GM12878 (cell line): ENCODE measurements at regions not wholly inside any gene's neighbourhood (a gene's known extent, or its start where the extent isn't known, plus 50 kb on each side); places are given as distances from the start of the nearest gene placed in this dataset.

Experiments
- ATAC-seq: fragments of 200-7000 bp; cut with Tn5 transposase; 3 replicates; pipeline ENCODE4 v1.9.1; 2020; ENCODE audit warnings: mild to moderate bottlenecking, moderate library complexity
- BruUV-seq: library from RNA; stranded (reverse); fragments of 400-500 nt; replicated peaks from 2 replicates; lab custom pipeline; 2021; lab: Mats Ljungman, UMichigan
- CTCF ChIA-PET: fragments of 300-600 bp; sonication (Branson Sonifier 250); formaldehyde crosslinking; extraction: SDS; loops from one replicate; lab custom pipeline; 2021; ENCODE audit warnings: inconsistent platforms; lab: Yijun Ruan, JAX
- POLR2A ChIA-PET: fragments of 350-600 bp; formaldehyde crosslinking; extraction: SDS; loops from one replicate; lab custom pipeline; 2021; ENCODE audit warnings: inconsistent platforms; lab: Charles Lee
- RAD21 ChIA-PET: fragments of 300-600 bp; sonication (Branson Sonifier 250); formaldehyde crosslinking; loops from one replicate; lab custom pipeline; 2023; ENCODE audit warnings: antibody characterized with exemption; ENCODE audit not compliant: unreplicated experiment; lab: Charles Lee
- SMC1A ChIA-PET: fragments of 300-600 bp; sonication (Branson Sonifier 250); formaldehyde crosslinking; loops from one replicate; lab custom pipeline; 2023; ENCODE audit not compliant: unreplicated experiment, uncharacterized antibody; lab: Charles Lee
- DNase-seq: peaks from one replicate; pipeline ENCODE4 v3.0.0-alpha.2; 2011; ENCODE audit warnings: low read depth, low spot score
- FAIRE-seq: peaks from 3 replicates; lab custom pipeline; 2011; peaks lifted over from hg19 to GRCh38; lab: Jason Lieb, UNC
- H2AFZ ChIP-seq: 2 replicates; pipeline ENCODE4 v1.6.0; 2011; ENCODE audit warnings: low read depth, low read length, control low read depth; ENCODE audit not compliant: control insufficient read depth
- H3K27ac ChIP-seq: 2 replicates; pipeline ENCODE4 v1.5.1; 2011; ENCODE audit warnings: control low read depth; ENCODE audit not compliant: control insufficient read depth, insufficient read depth
- H3K27me3 ChIP-seq, 2 experiments: replicated peaks in 1 of 2; 2 replicates each; pipeline versions ENCODE4 v1.6.0 to v1.6.1; 2011; ENCODE audit warnings: low read length in 1 of 2; ENCODE audit not compliant: control insufficient read depth in 2 of 2, insufficient read depth in 2 of 2
- H3K36me3 ChIP-seq, 2 experiments: 2 replicates each; pipeline ENCODE4 v1.5.1; 2011; ENCODE audit warnings: low read length in 1 of 2; ENCODE audit not compliant: control insufficient read depth in 2 of 2, insufficient read depth in 2 of 2
- H3K4me1 ChIP-seq: 2 replicates; pipeline ENCODE4 v1.6.1; 2011; ENCODE audit warnings: mild to moderate bottlenecking, low read length, moderate library complexity, mixed read lengths; ENCODE audit not compliant: control insufficient read depth, insufficient read depth
- H3K4me2 ChIP-seq: 2 replicates; pipeline ENCODE4 v1.6.0; 2011; ENCODE audit warnings: control low read depth; ENCODE audit not compliant: control insufficient read depth, insufficient read depth
- H3K4me3 ChIP-seq: fragments of 200-600 bp; sonication (generic); 2 replicates; pipeline ENCODE4 v1.5.1; 2016
- H3K79me2 ChIP-seq: 2 replicates; pipeline ENCODE4 v1.6.0; 2011; ENCODE audit warnings: low read length; ENCODE audit not compliant: control insufficient read depth, insufficient read depth
- H3K9ac ChIP-seq: 2 replicates; pipeline ENCODE4 v1.8.0; 2011; ENCODE audit warnings: low read length, control low read depth, mixed read lengths; ENCODE audit not compliant: control insufficient read depth, insufficient read depth
- H3K9me3 ChIP-seq: replicated peaks from 3 replicates; pipeline ENCODE4 v1.5.1; 2011; ENCODE audit warnings: mild to moderate bottlenecking, low read length; ENCODE audit not compliant: control insufficient read depth, insufficient read depth
- H4K20me1 ChIP-seq: 2 replicates; pipeline ENCODE4 v1.6.0; 2011; ENCODE audit not compliant: control insufficient read depth, insufficient read depth
- BACH1 ChIP-seq: fragments of 450-650 bp; IDR thresholded peaks from 2 replicates; pipeline ENCODE4 v1.6.1; 2017; ENCODE audit warnings: mild to moderate bottlenecking, borderline replicate concordance
- BHLHE40 ChIP-seq, 2 experiments: fragments of 450-650 bp in 1 of 2; IDR thresholded peaks; 2 replicates each; pipeline ENCODE4 v1.6.1; 2011 to 2017; ENCODE audit warnings: low read depth in 2 of 2, borderline replicate concordance in 1 of 2, improper control_type of control experiment in 1 of 2, low read length in 1 of 2, mild to moderate bottlenecking in 1 of 2
- BMI1 ChIP-seq: fragments of 450-650 bp; IDR thresholded peaks from 2 replicates; pipeline ENCODE4 v1.6.1; 2016; ENCODE audit warnings: mild to moderate bottlenecking, moderate library complexity, borderline replicate concordance
- CBX5 ChIP-seq: sonication (generic); IDR thresholded peaks from 2 replicates; pipeline ENCODE4 v1.6.1; 2016; ENCODE audit warnings: low read depth, moderate library complexity, mild to moderate bottlenecking, inconsistent platforms
- CEBPB ChIP-seq, 2 experiments: fragments of 150-350 bp in 1 of 2; IDR thresholded peaks; 2 replicates each; pipeline ENCODE4 v1.6.1; 2012 to 2014; ENCODE audit warnings: low read depth in 2 of 2, low read length in 2 of 2, borderline replicate concordance in 1 of 2, inconsistent platforms in 1 of 2
- EED ChIP-seq: sonication (generic); IDR thresholded peaks from 2 replicates; pipeline ENCODE4 v1.6.1; 2016; ENCODE audit warnings: antibody characterized with exemption, low read depth
- GABPA ChIP-seq: IDR thresholded peaks from 2 replicates; pipeline ENCODE4 v1.6.1; 2014; ENCODE audit warnings: antibody characterized with exemption, low read depth, mild to moderate bottlenecking, inconsistent platforms
- HDAC2 ChIP-seq: fragments of 200-600 bp; sonication (generic); IDR thresholded peaks from 2 replicates; pipeline ENCODE4 v1.6.1; 2017
- IKZF1 ChIP-seq: fragments of 450-650 bp; conservative IDR thresholded peaks from 2 replicates; pipeline ENCODE4 v1.6.1; 2017; ENCODE audit warnings: antibody characterized with exemption, mild to moderate bottlenecking
- IRF4 ChIP-seq: IDR thresholded peaks from 2 replicates; pipeline ENCODE4 v1.6.1; 2011; ENCODE audit warnings: low read depth, low read length
- MTA2 ChIP-seq: fragments of 450-650 bp; IDR thresholded peaks from 2 replicates; pipeline ENCODE4 v1.6.1; 2016; ENCODE audit warnings: low read depth, mild to moderate bottlenecking, moderate library complexity
- NFIC ChIP-seq: IDR thresholded peaks from 2 replicates; pipeline ENCODE4 v1.6.1; 2012; ENCODE audit warnings: low read depth, mild to moderate bottlenecking, inconsistent platforms, low read length, moderate library complexity
- NR2C2 ChIP-seq: IDR thresholded peaks from 2 replicates; pipeline ENCODE4 v1.6.1; 2011; ENCODE audit warnings: borderline replicate concordance, low read depth; ENCODE audit not compliant: control insufficient read depth, insufficient read length
- POLR2A ChIP-seq: IDR thresholded peaks from 2 replicates; pipeline ENCODE4 v1.6.1; 2011; ENCODE audit warnings: low read depth, mild to moderate bottlenecking, low read length
- RCOR1 ChIP-seq: conservative IDR thresholded peaks from 2 replicates; pipeline ENCODE4 v1.6.1; 2012; ENCODE audit warnings: low read depth, low read length, improper control_type of control experiment
- SIX5 ChIP-seq: IDR thresholded peaks from 2 replicates; pipeline ENCODE4 v1.6.1; 2011; ENCODE audit warnings: mild to moderate bottlenecking, low read depth, low read length, moderate library complexity; ENCODE audit not compliant: severe bottlenecking
- SRF ChIP-seq, 2 experiments: IDR thresholded peaks; 2 replicates each; pipeline ENCODE4 v1.6.1; 2011; ENCODE audit warnings: low read depth in 2 of 2, low read length in 2 of 2, mild to moderate bottlenecking in 1 of 2, moderate library complexity in 1 of 2
- STAT1 ChIP-seq: fragments of 450-650 bp; conservative IDR thresholded peaks from 2 replicates; pipeline ENCODE4 v1.6.1; 2014; ENCODE audit warnings: antibody characterized with exemption, mild to moderate bottlenecking
- TAF1 ChIP-seq: IDR thresholded peaks from 2 replicates; pipeline ENCODE4 v1.6.1; 2011; ENCODE audit warnings: mild to moderate bottlenecking, low read depth, low read length, borderline replicate concordance
- WRNIP1 ChIP-seq: IDR thresholded peaks from 2 replicates; pipeline ENCODE4 v1.6.1; 2011; ENCODE audit warnings: low read depth, low read length, improper control_type of control experiment, borderline replicate concordance
- WGBS: methylation state at CpG from one replicate; pipeline ENCODE4 v1.1.6; 2016; ENCODE audit warnings: low lambda C conversion rate; ENCODE audit not compliant: insufficient replicate concordance, insufficient coverage; ENCODE audit errors: missing lambda C conversion rate; 5-methylcytosine and 5-hydroxymethylcytosine counted together
- in situ Hi-C: fragments of 300-500 bp; cut with MboI; formaldehyde crosslinking; loops from 9 replicates; pipeline ENCODE4 v1.14.3; 2018; ENCODE audit warnings: mixed read lengths
- intact Hi-C: fragments of 100-400 bp; cut with micrococcal nuclease; formaldehyde crosslinking; loops from one replicate; pipeline ENCODE4 v1.14.2; 2022; ENCODE audit not compliant: unreplicated experiment
- TF ChIP-seq, protein P1 (sequence below): IDR thresholded peaks from 2 replicates; pipeline ENCODE4 v1.6.1; 2011; ENCODE audit warnings: low read depth, mild to moderate bottlenecking, low read length, moderate library complexity, borderline replicate concordance; ENCODE audit errors: extremely low read depth
- TF ChIP-seq, protein P2 (sequence below): fragments of 450-650 bp; IDR thresholded peaks from 2 replicates; pipeline ENCODE4 v1.6.1; 2017; ENCODE audit warnings: borderline replicate concordance

DNA sequence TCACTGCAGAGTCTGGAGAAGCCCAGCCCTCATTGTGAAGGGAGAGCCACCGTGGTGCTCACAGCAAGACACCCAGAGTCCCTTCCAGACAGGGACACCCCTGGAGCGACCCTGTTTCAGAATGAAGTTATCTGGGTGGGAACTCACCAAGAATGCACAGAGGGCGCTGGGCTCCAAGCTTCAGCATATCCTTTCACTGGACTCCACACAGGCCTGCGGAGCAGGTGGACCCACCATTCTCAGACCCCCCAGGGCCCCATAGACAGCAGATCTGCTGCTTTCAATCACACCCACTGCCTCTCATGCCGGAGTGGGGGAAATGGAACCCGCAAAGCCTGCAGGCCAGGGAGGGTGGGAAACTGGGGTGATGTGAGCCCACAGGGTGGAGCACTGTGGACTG is 87.8 kb downstream of the RRM2 start:
- no peak for FAIRE-seq
- WGBS, result 68% methylated on average over 6 of the region's 6 CpGs
- in situ Hi-C loops, result no loop called here

GRCh38 chr2:10211844-10212422 is 89.4 kb downstream of the RRM2 start:
- no peak for DNase-seq
- Histone ChIP-seq H3K9me3 (no peaks in the 10 kb centered on the region), H4K20me1 (no peaks in the 10 kb centered on the region), H3K36me3 (no peaks in the 10 kb centered on the region; a peak in 1 of 4 replicates), H2AFZ (no peak overlapping the region), H3K79me2 (no peaks in the 10 kb centered on the region), H3K4me2 (no peak overlapping the region), H3K27me3 (no peaks in the 10 kb centered on the region), H3K4me1 (no peaks in the 10 kb centered on the region), H3K4me3 (no peak overlapping the region), H3K9ac (no peak overlapping the region), H3K27ac (no peak overlapping the region)
- TF ChIP-seq NFIC (no peak), NR2C2 (no peak), CBX5 (no peak), TAF1 (no peak), GABPA (no peak), HDAC2 (no peak), WRNIP1 (no peak), STAT1 (no peak), BACH1 (no peak), EED (no peak), SIX5 (no peak), RCOR1 (no peak), SRF (IDR thresholded peaks at IDR 0.05; ENCODE audit: low read depth in 2 of 2, low read length in 2 of 2) (no peak)
- TF ChIP-seq, protein P1, sequence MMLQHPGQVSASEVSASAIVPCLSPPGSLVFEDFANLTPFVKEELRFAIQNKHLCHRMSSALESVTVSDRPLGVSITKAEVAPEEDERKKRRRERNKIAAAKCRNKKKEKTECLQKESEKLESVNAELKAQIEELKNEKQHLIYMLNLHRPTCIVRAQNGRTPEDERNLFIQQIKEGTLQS, result no peak
- ATAC-seq, result no peak
- BruUV-seq, result no TSS peak
- RAD21 ChIA-PET, result interaction anchor here (1.2 kb wide), 1 partner anchor 198 kb away, joined by 3 read pairs; no protein-coding TSS in a partner anchor
- CTCF ChIA-PET, result no interaction called here
- SMC1A ChIA-PET, result no interaction called here
- POLR2A ChIA-PET, result interaction anchor here (0.6 kb wide), 1 partner anchor 78 kb away, joined by 5 read pairs; no protein-coding TSS in a partner anchor
- intact Hi-C loops (no loop called here), in situ Hi-C loops (no loop called here)
- 66% methylated on average over 6 of the region's 6 CpGs for WGBS
- no peak for FAIRE-seq

More for the DNA sequence above, 87.8 kb downstream of the RRM2 start:
- Histone ChIP-seq H2AFZ (no peak overlapping the region), H3K4me3 (no peak overlapping the region), H3K27ac (no peak overlapping the region), H3K79me2 (no peaks in the 10 kb centered on the region), H3K9me3 (no peaks in the 10 kb centered on the region), H3K36me3 (no peaks in the 10 kb centered on the region; a peak in 1 of 4 replicates), H3K27me3 (no peaks in the 10 kb centered on the region), H4K20me1 (no peaks in the 10 kb centered on the region), H3K4me1 (no peaks in the 10 kb centered on the region), H3K9ac (no peak overlapping the region), H3K4me2 (no peak overlapping the region)
- TF ChIP-seq CEBPB (IDR thresholded peaks at IDR 0.05; ENCODE audit: borderline replicate concordance in 1 of 2, low read depth in 2 of 2, low read length in 2 of 2), result no peak
- no peak for TF ChIP-seq MTA2
- no peak for TF ChIP-seq BMI1
- TF ChIP-seq IRF4, result no peak
- TF ChIP-seq IKZF1, result no peak
- no peak for TF ChIP-seq BHLHE40 (IDR thresholded peaks at IDR 0.05; ENCODE audit: borderline replicate concordance in 1 of 2, low read depth in 2 of 2, low read length in 1 of 2)
- TF ChIP-seq POLR2A, result no peak
- TF ChIP-seq, protein P2, sequence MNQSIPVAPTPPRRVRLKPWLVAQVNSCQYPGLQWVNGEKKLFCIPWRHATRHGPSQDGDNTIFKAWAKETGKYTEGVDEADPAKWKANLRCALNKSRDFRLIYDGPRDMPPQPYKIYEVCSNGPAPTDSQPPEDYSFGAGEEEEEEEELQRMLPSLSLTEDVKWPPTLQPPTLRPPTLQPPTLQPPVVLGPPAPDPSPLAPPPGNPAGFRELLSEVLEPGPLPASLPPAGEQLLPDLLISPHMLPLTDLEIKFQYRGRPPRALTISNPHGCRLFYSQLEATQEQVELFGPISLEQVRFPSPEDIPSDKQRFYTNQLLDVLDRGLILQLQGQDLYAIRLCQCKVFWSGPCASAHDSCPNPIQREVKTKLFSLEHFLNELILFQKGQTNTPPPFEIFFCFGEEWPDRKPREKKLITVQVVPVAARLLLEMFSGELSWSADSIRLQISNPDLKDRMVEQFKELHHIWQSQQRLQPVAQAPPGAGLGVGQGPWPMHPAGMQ, result no peak
- ChIA-PET RAD21 (no interaction called here), SMC1A (no interaction called here), POLR2A (no interaction called here), CTCF (no interaction called here)
- DNase-seq (no peak), ATAC-seq (no peak)
- BruUV-seq, result no TSS peak
- intact Hi-C loops, result no loop called here
